ENCODE measurements at regions not wholly inside any gene's neighbourhood (a gene's known extent, or its start where the extent isn't known, plus 50 kb on each side); places are given as distances from the start of the nearest gene placed in this dataset.

- no peak for DNase-seq
- Histone ChIP-seq H3K27me3 (replicated peaks) (no peaks in the 10 kb centered on the region), H3K4me3 (ENCODE audit: low read depth, low read length) (no peak overlapping the region), H3K36me3 (replicated peaks) (no peaks in the 10 kb centered on the region), H3K27ac (no peak overlapping the region)
- TF ChIP-seq CTCF (IDR thresholded peaks at IDR 0.05; ENCODE audit: low read depth, low read length, missing control alignments), result no peak
- in situ Hi-C loops (cut with HindIII; ENCODE audit: low pct_ligation_motif_present, low sequenced_read_pairs), result no loop called here
These were observed 262.4 kb downstream of the SOX4 start for GRCh38 chr6:21855811-21856455.

GRCh38 chr6:21856456-21856825 is 262.9 kb downstream of the SOX4 start:
- DNase-seq, result peak; percentile 53
- no peak for TF ChIP-seq CTCF (IDR thresholded peaks at IDR 0.05; ENCODE audit: low read depth, low read length, missing control alignments)
- no peak overlapping the region for H3K4me3 ChIP-seq (ENCODE audit: low read depth, low read length)
- in situ Hi-C loops (cut with HindIII; ENCODE audit: low pct_ligation_motif_present, low sequenced_read_pairs), result no loop called here
- peak overlapping the region; percentile 22 for H3K27ac ChIP-seq
- no peaks in the 10 kb centered on the region for H3K36me3 ChIP-seq (replicated peaks)
- H3K27me3 ChIP-seq (replicated peaks), result no peaks in the 10 kb centered on the region

GRCh38 chr6:21856844-21857243 is 263.3 kb downstream of the SOX4 start:
- no peak overlapping the region for H3K4me3 ChIP-seq (ENCODE audit: low read depth, low read length)
- in situ Hi-C loops (cut with HindIII; ENCODE audit: low pct_ligation_motif_present, low sequenced_read_pairs), result no loop called here
- no peaks in the 10 kb centered on the region for H3K27me3 ChIP-seq (replicated peaks)
- H3K36me3 ChIP-seq (replicated peaks), result no peaks in the 10 kb centered on the region
- H3K27ac ChIP-seq, result peak overlapping the region; percentile 22
- DNase-seq, result no peak
- TF ChIP-seq CTCF (IDR thresholded peaks at IDR 0.05; ENCODE audit: low read depth, low read length, missing control alignments), result no peak

GRCh38 chr6:21858076-21858475 is 264.5 kb downstream of the SOX4 start:
- no peak for TF ChIP-seq CTCF (IDR thresholded peaks at IDR 0.05; ENCODE audit: low read depth, low read length, missing control alignments)
- H3K36me3 ChIP-seq (replicated peaks), result no peaks in the 10 kb centered on the region
- no peaks in the 10 kb centered on the region for H3K27me3 ChIP-seq (replicated peaks)
- in situ Hi-C loops (cut with HindIII; ENCODE audit: low pct_ligation_motif_present, low sequenced_read_pairs), result no loop called here
- DNase-seq, result no peak
- no peak overlapping the region for H3K27ac ChIP-seq
- H3K4me3 ChIP-seq (ENCODE audit: low read depth, low read length), result no peak overlapping the region

GRCh38 chr6:21859193-21859735 is 265.7 kb downstream of the SOX4 start:
- TF ChIP-seq CTCF (IDR thresholded peaks at IDR 0.05; ENCODE audit: low read depth, low read length, missing control alignments), result no peak
- in situ Hi-C loops (cut with HindIII; ENCODE audit: low pct_ligation_motif_present, low sequenced_read_pairs), result no loop called here

GRCh38 chr6:21861942-21862341 is 268.4 kb downstream of the SOX4 start:
- in situ Hi-C loops (cut with HindIII; ENCODE audit: low pct_ligation_motif_present, low sequenced_read_pairs), result no loop called here
- TF ChIP-seq CTCF (IDR thresholded peaks at IDR 0.05; ENCODE audit: low read depth, low read length, missing control alignments), result no peak
- Histone ChIP-seq H3K27ac (no peak overlapping the region), H3K27me3 (replicated peaks) (no peaks in the 10 kb centered on the region), H3K36me3 (replicated peaks) (no peaks in the 10 kb centered on the region), H3K4me3 (ENCODE audit: low read depth, low read length) (no peak overlapping the region)
- DNase-seq, result no peak

More at GRCh38 chr6:21859193-21859735, 265.7 kb downstream of the SOX4 start:
- no peak overlapping the region for H3K4me3 ChIP-seq (ENCODE audit: low read depth, low read length)
- no peak overlapping the region for H3K27ac ChIP-seq
- DNase-seq, result no peak
- H3K27me3 ChIP-seq (replicated peaks), result no peaks in the 10 kb centered on the region
- no peaks in the 10 kb centered on the region for H3K36me3 ChIP-seq (replicated peaks)

Measured in brain microvascular endothelial cell (primary cell).